AG08396 (cell line): ENCODE measurements at regions not wholly inside any gene's neighbourhood (a gene's known extent, or its start where the extent isn't known, plus 50 kb on each side); places are given as distances from the start of the nearest gene placed in this dataset.
A peak's percentile ranks its signal among the peaks of the same experiment; 100 is the strongest.

Source experiments
- DNase-seq: peaks from one replicate; pipeline ENCODE4 v3.0.0; 2012; ENCODE audit warnings: low spot score, mixed read lengths

DNA sequence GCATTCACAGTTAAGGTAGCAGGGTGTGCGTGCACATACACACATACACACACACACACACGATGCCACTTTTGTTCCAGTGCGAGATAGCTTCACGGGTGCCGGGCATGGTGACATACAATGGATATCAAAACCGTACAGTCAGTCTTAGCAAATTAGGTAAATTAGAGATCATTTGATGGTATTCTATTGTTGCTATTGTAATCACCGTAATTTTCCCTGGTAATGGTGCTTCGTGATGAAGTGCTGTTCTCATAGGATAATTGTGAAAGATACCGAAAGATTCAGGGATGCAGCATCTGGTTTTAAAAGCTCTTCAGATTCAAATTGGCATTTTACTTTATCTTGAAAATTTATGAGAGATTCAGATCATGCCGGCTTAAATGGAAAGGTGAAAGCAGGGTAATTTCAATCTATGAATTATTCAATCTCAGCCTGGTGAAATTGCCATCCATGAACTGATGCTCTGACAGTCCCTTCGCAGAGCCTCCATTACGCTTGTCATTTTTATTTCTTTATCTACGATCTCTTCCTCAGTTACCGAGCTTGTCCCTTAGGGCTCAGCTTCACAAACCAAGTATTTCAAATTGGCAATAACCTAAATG lies 71.3 kb upstream of the SOX4 start:
- DNase-seq = no peak

DNA sequence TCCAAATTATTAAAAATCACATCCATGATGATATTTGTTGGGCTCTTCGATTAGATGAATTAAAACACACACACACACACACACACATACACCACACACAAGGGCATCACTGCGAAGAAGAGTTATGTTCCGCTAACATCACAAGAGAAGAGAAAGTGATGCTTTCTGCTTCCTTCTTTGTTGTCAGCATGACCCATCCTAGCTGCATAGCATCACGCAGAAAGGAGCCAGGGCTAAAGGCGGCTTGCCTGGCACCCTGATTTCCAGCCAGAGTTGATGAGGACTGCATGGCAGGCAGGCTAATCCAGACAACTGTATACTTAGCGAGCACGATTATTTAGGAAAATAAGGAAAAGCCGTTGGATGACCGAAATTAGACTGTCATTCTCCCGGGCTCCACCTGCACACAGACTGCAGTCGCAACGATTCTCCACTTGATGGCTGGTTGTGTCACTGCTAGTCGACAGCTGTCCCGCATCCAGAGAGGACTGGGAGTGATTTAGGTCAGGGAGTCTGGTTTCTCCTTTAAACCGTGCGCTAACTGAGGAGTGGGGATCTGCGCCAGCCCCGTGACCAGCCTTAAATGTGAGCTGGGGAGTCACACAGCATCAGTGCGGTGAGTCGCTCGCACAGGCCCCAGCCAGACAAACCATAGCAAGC lies 70.6 kb upstream of the SOX4 start:
- no peak for DNase-seq

DNA sequence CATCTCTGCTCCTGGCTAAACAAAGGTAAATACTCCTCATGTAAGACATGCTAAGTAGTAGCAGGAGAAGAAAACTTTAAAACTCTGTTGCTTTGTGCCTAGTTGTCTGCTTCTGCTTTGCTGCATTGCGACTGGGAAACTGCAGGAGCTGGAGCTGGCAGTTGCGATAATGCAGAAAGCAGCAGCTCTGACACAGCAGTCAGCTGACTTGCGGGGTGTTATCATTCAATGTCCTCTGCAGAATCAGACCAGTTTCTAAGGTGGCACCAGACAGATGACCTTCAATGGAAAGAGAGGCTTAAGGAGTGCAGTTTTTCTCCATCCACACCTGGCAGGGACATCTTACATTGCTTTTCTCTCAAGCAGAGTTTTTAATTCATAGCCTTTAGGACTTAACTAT lies 69.9 kb upstream of the SOX4 start:
- DNase-seq = no peak

DNA sequence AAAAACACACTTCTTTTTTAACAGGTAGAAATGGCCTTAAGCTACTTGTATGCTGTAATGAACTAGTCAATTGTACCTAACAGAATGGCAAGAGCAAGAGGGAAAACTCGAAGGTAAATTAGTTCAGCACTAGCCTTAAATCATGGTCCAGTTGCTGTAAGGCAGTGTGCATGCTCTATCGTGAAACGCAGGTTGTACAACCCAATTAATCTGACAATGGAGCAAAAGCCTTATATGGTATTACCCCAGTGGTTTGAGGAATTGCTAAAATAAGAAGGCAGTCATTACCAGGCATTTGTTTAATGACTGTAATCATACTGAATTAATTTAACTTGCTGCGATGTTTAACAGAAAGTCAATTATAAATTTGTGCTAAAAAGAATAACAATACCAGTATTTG lies 69.3 kb upstream of the SOX4 start:
- no peak for DNase-seq

DNA sequence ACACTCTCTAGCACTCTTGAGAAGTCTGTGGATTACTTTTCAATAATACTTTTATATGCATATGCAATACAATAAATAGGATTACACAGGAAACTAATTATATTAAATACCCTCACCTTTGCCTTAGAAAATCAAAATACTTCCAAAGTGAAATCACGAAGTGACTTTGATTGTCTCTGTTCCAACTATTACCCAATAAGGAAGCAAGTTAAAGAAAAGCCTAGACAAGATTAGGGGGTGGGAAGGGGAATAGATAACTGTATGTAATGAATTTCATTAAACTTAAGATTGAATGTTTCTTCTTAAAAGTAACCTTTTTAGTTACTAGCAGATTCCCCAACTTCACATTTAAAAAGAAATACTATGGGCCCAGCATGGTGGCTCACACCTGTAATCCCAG lies 66.6 kb upstream of the SOX4 start:
- no peak for DNase-seq

DNA sequence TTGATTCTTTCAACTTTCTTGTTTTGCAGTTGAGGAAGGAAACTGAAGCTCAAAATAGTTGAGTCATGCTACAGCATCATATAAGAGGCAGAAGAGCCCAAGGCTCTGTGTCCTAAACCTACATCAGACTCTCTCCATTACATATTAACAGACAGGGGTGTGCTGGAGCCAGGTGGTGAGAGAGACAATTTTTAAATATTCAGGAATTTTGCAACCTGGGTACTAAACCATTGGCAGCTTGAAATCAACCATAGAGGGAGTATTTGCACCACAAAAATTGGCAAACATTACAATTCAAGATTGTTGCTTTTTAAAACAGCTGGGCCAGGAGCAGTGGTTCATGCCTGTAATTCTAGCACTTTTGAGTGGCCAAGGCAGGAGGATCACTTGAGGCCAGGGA lies 65.8 kb upstream of the SOX4 start:
- DNase-seq = no peak

DNA sequence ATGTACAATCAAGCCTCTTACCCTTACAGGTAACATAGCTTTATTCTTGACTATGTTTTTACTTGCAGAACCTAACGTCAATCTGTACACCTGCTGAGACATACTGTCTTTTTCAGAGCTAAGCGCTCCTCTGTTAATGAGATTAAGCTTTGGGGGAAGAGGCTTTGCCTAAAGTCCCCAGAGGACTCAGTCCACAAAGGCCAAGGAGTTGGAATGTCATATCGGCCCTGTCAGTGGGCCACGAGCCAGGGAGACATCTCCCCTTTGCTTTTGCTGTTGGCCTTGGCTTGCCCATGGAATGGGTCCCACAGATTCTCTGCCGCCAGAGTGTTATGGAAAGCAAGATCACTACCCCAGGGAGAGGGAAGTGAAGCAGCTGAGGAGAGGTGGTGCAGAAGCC lies 64.1 kb upstream of the SOX4 start:
- DNase-seq = no peak

DNA sequence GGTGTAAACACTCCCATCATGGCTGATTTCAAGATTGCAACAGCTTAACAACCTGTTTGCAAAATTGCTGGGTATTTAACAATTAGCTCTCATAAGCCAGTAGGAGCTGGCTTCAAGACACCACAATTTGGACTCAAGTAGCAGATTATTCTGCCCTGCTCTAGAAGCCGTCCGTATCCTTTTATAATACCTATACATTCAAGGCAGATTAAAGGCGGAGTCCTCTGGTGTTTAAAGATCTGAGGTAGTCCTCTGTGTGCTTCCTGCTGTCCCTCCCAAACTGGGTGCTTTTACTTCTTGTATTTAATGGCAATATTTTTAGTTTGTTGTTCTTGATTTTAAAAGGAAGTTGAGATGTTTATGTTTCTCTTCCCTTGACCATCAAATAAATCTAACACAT lies 62.2 kb upstream of the SOX4 start:
- no peak for DNase-seq

DNA sequence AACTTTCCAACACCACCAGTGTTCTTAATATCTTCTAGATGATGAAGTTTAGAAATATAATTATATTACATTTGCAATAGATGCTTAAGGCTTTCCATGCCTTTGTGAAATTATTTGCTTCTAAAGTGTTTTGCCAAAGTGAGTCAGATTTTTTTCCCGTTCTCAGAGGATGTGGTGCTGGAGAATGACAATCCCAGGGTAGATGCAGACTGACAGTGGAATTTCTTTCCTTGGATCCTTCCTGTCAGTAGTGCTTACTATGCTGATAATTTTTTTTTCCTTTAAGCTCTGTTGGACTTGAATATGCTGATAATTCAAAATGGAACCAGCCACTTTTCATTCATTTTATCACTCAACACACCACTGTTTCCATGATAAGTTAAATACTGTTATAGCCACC lies 59.9 kb upstream of the SOX4 start:
- DNase-seq = no peak

DNA sequence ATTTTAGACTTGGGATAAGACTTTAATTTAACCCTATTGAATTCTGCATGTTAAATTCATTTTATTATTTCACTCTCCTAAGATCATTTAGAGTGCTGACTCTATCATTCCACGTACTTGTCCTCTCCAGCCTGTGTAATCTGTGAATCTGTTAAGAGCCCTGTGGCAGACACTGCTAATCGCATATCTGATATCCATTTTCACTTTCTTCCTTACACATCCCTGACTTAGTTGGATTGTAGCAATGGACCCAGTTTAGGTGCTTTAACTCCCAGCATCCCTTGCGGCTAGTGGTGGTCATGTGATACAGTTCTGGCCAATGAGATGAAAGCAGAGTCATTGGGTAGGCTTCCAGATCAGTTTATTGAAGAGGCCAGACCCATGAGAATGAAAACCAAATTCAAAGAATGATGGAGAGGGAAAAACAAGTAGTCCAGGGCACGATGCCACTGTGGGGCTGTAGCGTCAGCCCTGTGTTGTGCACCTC lies 57.2 kb upstream of the SOX4 start:
- no peak for DNase-seq

DNA sequence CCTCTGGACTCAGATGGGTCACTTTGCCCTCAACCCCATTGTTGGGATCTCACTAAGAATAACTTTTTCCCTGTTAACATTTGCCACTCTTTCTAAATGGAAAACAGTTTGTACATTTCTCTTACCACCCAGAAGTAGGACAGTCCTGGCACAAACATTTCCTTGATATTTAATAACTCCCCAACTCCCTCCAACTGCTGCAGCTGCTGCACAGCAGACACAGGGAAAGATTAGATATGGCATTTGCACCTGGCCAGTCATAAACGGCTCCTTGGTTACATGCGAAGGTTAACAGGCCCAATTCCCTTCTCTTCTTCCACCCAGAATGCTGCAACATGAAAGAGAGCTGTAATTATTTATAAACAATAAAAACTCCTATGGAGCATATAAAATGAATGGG lies 55.9 kb upstream of the SOX4 start:
- DNase-seq = no peak

DNA sequence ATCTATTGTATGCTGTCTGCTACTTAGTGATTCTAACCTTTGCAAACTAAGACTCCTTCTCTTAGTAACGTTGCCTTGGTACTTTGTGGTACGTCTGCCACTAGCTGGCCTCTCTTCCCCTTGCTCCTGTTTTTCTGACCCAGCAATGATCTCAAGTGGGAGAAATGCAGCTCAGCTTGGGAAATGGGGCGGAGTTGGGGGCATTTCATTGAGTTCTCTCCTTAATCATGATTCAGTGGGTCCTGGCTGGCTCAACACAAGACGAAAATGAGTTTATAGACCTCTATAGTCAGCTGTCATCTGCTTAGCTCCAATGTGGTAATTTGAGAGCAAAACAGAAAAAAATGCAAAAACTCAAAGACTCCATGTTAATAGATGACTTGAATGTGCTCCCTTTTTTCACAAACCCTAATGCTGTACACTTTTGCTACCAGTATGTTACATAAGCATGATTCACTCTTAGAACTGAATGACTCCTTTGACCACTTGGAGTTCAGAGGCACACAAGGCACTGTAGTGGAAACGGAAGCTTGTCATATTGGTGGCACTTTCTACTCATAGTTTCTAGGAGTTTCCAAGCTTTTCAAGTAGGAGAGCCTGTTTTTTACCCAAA lies 55.3 kb upstream of the SOX4 start:
- peak; percentile 35 for DNase-seq

DNA sequence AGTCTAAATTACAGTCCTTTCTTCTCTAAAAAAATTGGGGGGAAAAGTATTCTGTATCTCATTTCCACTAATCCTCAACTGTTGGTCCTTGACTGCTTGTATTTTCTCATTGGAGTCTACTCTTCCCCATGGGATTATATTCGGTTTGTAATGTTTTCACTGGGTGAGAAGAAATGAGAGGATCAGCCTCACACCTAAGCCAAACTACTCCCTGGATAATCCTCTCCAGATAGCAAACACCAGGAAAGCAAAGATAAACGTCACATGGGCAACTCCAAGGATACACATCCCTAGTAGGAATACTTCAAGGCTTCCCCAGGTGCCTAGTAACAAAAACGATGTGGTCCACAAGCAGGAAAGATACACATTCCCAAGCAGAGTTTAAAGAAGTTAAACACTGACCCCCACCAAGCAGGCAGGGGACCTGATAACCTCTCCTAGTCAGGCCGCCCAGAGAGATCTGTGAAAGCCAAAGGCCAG lies 53.9 kb upstream of the SOX4 start:
- no peak for DNase-seq
